ENCODE measurements at regions not wholly inside any gene's neighbourhood (a gene's known extent, or its start where the extent isn't known, plus 50 kb on each side); places are given as distances from the start of the nearest gene placed in this dataset.

DNA sequence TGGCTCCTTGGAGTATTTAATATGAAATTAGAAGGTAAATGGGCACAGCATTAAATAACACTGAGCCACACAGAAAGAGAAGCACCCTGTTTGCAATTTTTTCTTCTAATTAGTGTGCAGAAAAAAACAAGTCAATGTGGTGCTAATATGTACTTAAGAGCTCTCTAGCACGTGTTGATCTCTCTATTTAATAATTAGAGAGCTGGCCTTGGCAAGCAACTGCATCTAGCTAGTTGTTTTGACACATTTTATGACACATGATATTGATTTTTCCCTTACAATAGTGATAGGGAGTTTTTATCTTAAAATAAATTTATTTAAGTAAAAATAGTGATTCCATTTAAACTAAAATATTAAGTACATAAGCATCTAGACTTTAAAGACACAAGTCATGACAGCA lies 54.5 kb upstream of the NUDT12 start:
- no peak for DNase-seq

DNA sequence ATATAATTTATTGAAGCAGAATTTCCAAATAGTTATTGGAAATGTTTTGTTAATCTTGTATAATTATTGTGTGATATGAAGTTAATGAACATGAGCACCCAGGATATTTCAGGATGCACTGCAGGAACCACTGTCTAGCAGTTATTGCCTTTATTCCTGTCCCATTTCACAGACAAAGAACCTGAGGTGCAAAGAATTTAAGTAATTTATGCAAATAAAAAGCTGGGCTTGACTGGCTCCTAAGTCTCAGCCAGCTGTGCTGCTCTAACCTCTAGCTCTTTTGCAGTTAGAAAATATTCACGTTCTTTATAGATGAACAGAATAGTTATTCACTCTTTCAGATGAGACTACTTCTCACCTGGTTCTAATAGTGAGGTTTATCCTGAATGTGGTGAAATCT lies 50.0 kb upstream of the NUDT12 start:
- no peak for DNase-seq
